GM19240 (cell line): ENCODE measurements at regions not wholly inside any gene's neighbourhood (a gene's known extent, or its start where the extent isn't known, plus 50 kb on each side); places are given as distances from the start of the nearest gene placed in this dataset.
"Not testable (repeated sequence)": the region's sequence is repeated elsewhere in the genome, so short reads cannot be mapped to it uniquely, and the experiment has no call there.

Experiments used
- DNase-seq: peaks from one replicate; pipeline ENCODE4 v3.0.0; 2011; ENCODE audit warnings: low spot score; ENCODE audit not compliant: insufficient read length

- DNase-seq = no peak
Observed at GRCh38 chr3:40878464-40878905, 320.8 kb upstream of the CTNNB1 start.

- no peak for DNase-seq
Observed at GRCh38 chr3:40885430-40885829, 313.9 kb upstream of the CTNNB1 start.

- no peak for DNase-seq
Observed at GRCh38 chr3:40886660-40887425, 312.5 kb upstream of the CTNNB1 start.

- no peak for DNase-seq
Observed at GRCh38 chr3:40891186-40891585, 308.1 kb upstream of the CTNNB1 start.

GRCh38 chr3:40895109-40895508, 304.2 kb upstream of the CTNNB1 start:
- no peak for DNase-seq

- DNase-seq = no peak
Observed at GRCh38 chr3:40899286-40899712, 300.0 kb upstream of the CTNNB1 start.

GRCh38 chr3:40901298-40901697, 298.0 kb upstream of the CTNNB1 start:
- no peak for DNase-seq

- no peak for DNase-seq
Observed at GRCh38 chr3:40901796-40902195, 297.5 kb upstream of the CTNNB1 start.

GRCh38 chr3:40907907-40908465, 291.3 kb upstream of the CTNNB1 start:
- DNase-seq = not testable (repeated sequence)

- no peak for DNase-seq
Observed at GRCh38 chr3:40908612-40909011, 290.7 kb upstream of the CTNNB1 start.

- DNase-seq = no peak
Observed at GRCh38 chr3:40911264-40911663, 288.0 kb upstream of the CTNNB1 start.

- no peak for DNase-seq
Observed at GRCh38 chr3:40911928-40912327, 287.4 kb upstream of the CTNNB1 start.

GRCh38 chr3:40912461-40912860, 286.8 kb upstream of the CTNNB1 start:
- DNase-seq = no peak

- DNase-seq = no peak
Observed at GRCh38 chr3:40913192-40913591, 286.1 kb upstream of the CTNNB1 start.

- no peak for DNase-seq
Observed at GRCh38 chr3:40913641-40914040, 285.7 kb upstream of the CTNNB1 start.

GRCh38 chr3:40914475-40914874, 284.8 kb upstream of the CTNNB1 start:
- no peak for DNase-seq

- no peak for DNase-seq
Observed at GRCh38 chr3:40915346-40915865, 283.9 kb upstream of the CTNNB1 start.

GRCh38 chr3:40920041-40920440, 279.3 kb upstream of the CTNNB1 start:
- DNase-seq = no peak

GRCh38 chr3:40921251-40921650, 278.1 kb upstream of the CTNNB1 start:
- no peak for DNase-seq

GRCh38 chr3:40923143-40923542, 276.2 kb upstream of the CTNNB1 start:
- DNase-seq = no peak

- DNase-seq = no peak
Observed at GRCh38 chr3:40923651-40924050, 275.7 kb upstream of the CTNNB1 start.

- DNase-seq = no peak
Observed at GRCh38 chr3:40924559-40925141, 274.7 kb upstream of the CTNNB1 start.
